GM18517 (cell line): ENCODE measurements at regions not wholly inside any gene's neighbourhood (a gene's known extent, or its start where the extent isn't known, plus 50 kb on each side); places are given as distances from the start of the nearest gene placed in this dataset.
"Not testable (repeated sequence)": the region's sequence is repeated elsewhere in the genome, so short reads cannot be mapped to it uniquely, and the experiment has no call there.

Source experiments
- ATAC-seq: cut with Tn5 transposase; IDR thresholded peaks from one replicate; pipeline ENCODE4 v1.9.1; 2021; ENCODE audit warnings: mild to moderate bottlenecking, moderate library complexity; ENCODE audit not compliant: unreplicated experiment

GRCh38 chr15:88965097-88965496, 51.9 kb upstream of the MFGE8 start:
- ATAC-seq, result not testable (repeated sequence)

- ATAC-seq, result no peak
Observed at GRCh38 chr15:88970232-88970631, 57.1 kb upstream of the MFGE8 start.

- ATAC-seq, result no peak
Observed at GRCh38 chr15:88974392-88974791, 61.2 kb upstream of the MFGE8 start.

- no peak for ATAC-seq
Observed at GRCh38 chr15:88975891-88976290, 62.7 kb upstream of the MFGE8 start.

GRCh38 chr15:88976656-88977055, 63.5 kb upstream of the MFGE8 start:
- ATAC-seq, result no peak

GRCh38 chr15:88979674-88980073, 66.5 kb upstream of the MFGE8 start:
- no peak for ATAC-seq

- ATAC-seq, result no peak
Observed at GRCh38 chr15:88980498-88980897, 67.3 kb upstream of the MFGE8 start.

GRCh38 chr15:88981244-88982215, 68.4 kb upstream of the MFGE8 start:
- no peak for ATAC-seq

GRCh38 chr15:88982304-88982945, 69.2 kb upstream of the MFGE8 start:
- ATAC-seq, result peak; percentile 95

GRCh38 chr15:88982946-88983342, 69.8 kb upstream of the MFGE8 start:
- ATAC-seq, result no peak

GRCh38 chr15:88983861-88984429, 70.8 kb upstream of the MFGE8 start:
- ATAC-seq, result no peak

- no peak for ATAC-seq
Observed at GRCh38 chr15:88985547-88986393, 72.6 kb upstream of the MFGE8 start.

GRCh38 chr15:88986949-88987590, 73.9 kb upstream of the MFGE8 start:
- ATAC-seq, result no peak

GRCh38 chr15:88987591-88987933, 74.4 kb upstream of the MFGE8 start:
- ATAC-seq, result no peak

GRCh38 chr15:88987934-88988671, 74.9 kb upstream of the MFGE8 start:
- ATAC-seq, result no peak

- no peak for ATAC-seq
Observed at GRCh38 chr15:88989578-88989977, 76.4 kb upstream of the MFGE8 start.

- no peak for ATAC-seq
Observed at GRCh38 chr15:88990185-88990679, 77.1 kb upstream of the MFGE8 start.

GRCh38 chr15:88992216-88992615, 79.0 kb upstream of the MFGE8 start:
- ATAC-seq, result no peak

GRCh38 chr15:88992912-88993376, 79.8 kb upstream of the MFGE8 start:
- no peak for ATAC-seq

- no peak for ATAC-seq
Observed at GRCh38 chr15:88993662-88994061, 80.5 kb upstream of the MFGE8 start.
